SH-SY5Y (cell line): ENCODE measurements at regions not wholly inside any gene's neighbourhood (a gene's known extent, or its start where the extent isn't known, plus 50 kb on each side); places are given as distances from the start of the nearest gene placed in this dataset.

Experiments
- GATA2 ChIP-seq: IDR thresholded peaks from 2 replicates; pipeline ENCODE4 v1.6.1; 2011; ENCODE audit warnings: mild to moderate bottlenecking, low read depth, low read length
- GATA3 ChIP-seq: IDR thresholded peaks from 2 replicates; pipeline ENCODE4 v1.6.1; 2011; ENCODE audit warnings: low read depth, mild to moderate bottlenecking, low read length, moderate library complexity

GRCh38 chr7:68109299-68109698 lies 1112.7 kb downstream of the TYW1 start:
- TF ChIP-seq GATA3 (no peak), GATA2 (no peak)
